ENCODE measurements at regions not wholly inside any gene's neighbourhood (a gene's known extent, or its start where the extent isn't known, plus 50 kb on each side); places are given as distances from the start of the nearest gene placed in this dataset.

GRCh38 chr2:42881732-42882131 lies 89.3 kb upstream of the HAAO start:
- no peak for TF ChIP-seq CTCF (IDR thresholded peaks at IDR 0.05; ENCODE audit: low read depth, low read length)
- H3K9me3 ChIP-seq (ENCODE audit: severe bottlenecking), result peaks cover 6% of the 10 kb centered on the region
- no peaks in the 10 kb centered on the region for H3K27me3 ChIP-seq (ENCODE audit: insufficient read depth, low read depth, severe bottlenecking)
- no peak overlapping the region for H3K4me3 ChIP-seq (ENCODE audit: low read depth, low read length)
- no peak for DNase-seq
- H3K27ac ChIP-seq, result peak overlapping the region; percentile 62
- H3K36me3 ChIP-seq, result no peaks in the 10 kb centered on the region

GRCh38 chr2:42880738-42881690 lies 88.6 kb upstream of the HAAO start:
- DNase-seq, result no peak
- no peak for TF ChIP-seq CTCF (IDR thresholded peaks at IDR 0.05; ENCODE audit: low read depth, low read length)

GRCh38 chr2:42879913-42880737 lies 87.7 kb upstream of the HAAO start:
- Histone ChIP-seq H3K27ac (no peak overlapping the region), H3K4me3 (ENCODE audit: low read depth, low read length) (no peak overlapping the region), H3K27me3 (ENCODE audit: insufficient read depth, low read depth, severe bottlenecking) (no peaks in the 10 kb centered on the region), H3K9me3 (ENCODE audit: severe bottlenecking) (peaks cover 6% of the 10 kb centered on the region), H3K36me3 (no peaks in the 10 kb centered on the region)
- TF ChIP-seq CTCF (IDR thresholded peaks at IDR 0.05; ENCODE audit: low read depth, low read length), result no peak
- DNase-seq, result no peak

More at GRCh38 chr2:42880738-42881690, 88.6 kb upstream of the HAAO start:
- H3K27me3 ChIP-seq (ENCODE audit: insufficient read depth, low read depth, severe bottlenecking), result no peaks in the 10 kb centered on the region
- no peaks in the 10 kb centered on the region for H3K36me3 ChIP-seq
- H3K4me3 ChIP-seq (ENCODE audit: low read depth, low read length), result no peak overlapping the region
- H3K9me3 ChIP-seq (ENCODE audit: severe bottlenecking), result peaks cover 6% of the 10 kb centered on the region
- H3K27ac ChIP-seq, result peak overlapping the region; percentile 62

GRCh38 chr2:42879121-42879705 lies 86.8 kb upstream of the HAAO start:
- no peaks in the 10 kb centered on the region for H3K36me3 ChIP-seq
- peaks cover 6% of the 10 kb centered on the region for H3K9me3 ChIP-seq (ENCODE audit: severe bottlenecking)
- no peak for TF ChIP-seq CTCF (IDR thresholded peaks at IDR 0.05; ENCODE audit: low read depth, low read length)
- no peak overlapping the region for H3K27ac ChIP-seq
- H3K27me3 ChIP-seq (ENCODE audit: insufficient read depth, low read depth, severe bottlenecking), result no peaks in the 10 kb centered on the region
- DNase-seq, result no peak
- H3K4me3 ChIP-seq (ENCODE audit: low read depth, low read length), result no peak overlapping the region

GRCh38 chr2:42878581-42878980 lies 86.2 kb upstream of the HAAO start:
- no peak for DNase-seq
- Histone ChIP-seq H3K9me3 (ENCODE audit: severe bottlenecking) (peaks cover 6% of the 10 kb centered on the region), H3K27ac (no peak overlapping the region), H3K4me3 (ENCODE audit: low read depth, low read length) (no peak overlapping the region), H3K36me3 (no peaks in the 10 kb centered on the region), H3K27me3 (ENCODE audit: insufficient read depth, low read depth, severe bottlenecking) (no peaks in the 10 kb centered on the region)
- TF ChIP-seq CTCF (IDR thresholded peaks at IDR 0.05; ENCODE audit: low read depth, low read length), result no peak

All from WERI-Rb-1 (cell line).